GM23338 (cell line): ENCODE measurements at regions not wholly inside any gene's neighbourhood (a gene's known extent, or its start where the extent isn't known, plus 50 kb on each side); places are given as distances from the start of the nearest gene placed in this dataset.

Source experiments
- ATAC-seq: fragments of 200-7000 bp; cut with Tn5 transposase; 3 replicates; pipeline ENCODE4 v1.9.1; 2020
- DNase-seq: peaks from one replicate; pipeline ENCODE4 v3.0.0-alpha.2; 2015; ENCODE audit warnings: low spot score
- H2AFZ ChIP-seq: fragments of 200-600 bp; sonication (generic); 2 replicates; pipeline ENCODE4 v1.8.0; 2016; ENCODE audit warnings: antibody characterized with exemption, mild to moderate bottlenecking, moderate library complexity
- H3F3A ChIP-seq: fragments of 200-600 bp; sonication (generic); replicated peaks from 2 replicates; pipeline ENCODE4 v1.8.0; 2017; ENCODE audit warnings: antibody characterized with exemption, mixed run types, low read depth
- H3K27ac ChIP-seq: fragments of 200-600 bp; sonication (generic); 2 replicates; pipeline ENCODE4 v1.6.1; 2016; ENCODE audit warnings: low read depth
- H3K27me3 ChIP-seq: fragments of 200-600 bp; sonication (generic); 2 replicates; pipeline ENCODE4 v1.8.0; 2016; ENCODE audit warnings: mild to moderate bottlenecking, mixed run types, moderate library complexity; ENCODE audit not compliant: insufficient read depth
- H3K36me3 ChIP-seq: fragments of 200-600 bp; sonication (generic); 2 replicates; pipeline ENCODE4 v1.8.0; 2016; ENCODE audit warnings: mild to moderate bottlenecking; ENCODE audit not compliant: insufficient read depth
- H3K4me1 ChIP-seq: fragments of 200-600 bp; sonication (generic); 2 replicates; pipeline ENCODE4 v1.8.0; 2016; ENCODE audit warnings: mild to moderate bottlenecking, moderate library complexity; ENCODE audit not compliant: insufficient read depth
- H3K4me2 ChIP-seq: fragments of 200-600 bp; sonication (generic); 2 replicates; pipeline ENCODE4 v1.7.1; 2017; ENCODE audit warnings: mixed run types
- H3K4me3 ChIP-seq: fragments of 200-600 bp; sonication (generic); 2 replicates; pipeline ENCODE4 v1.6.1; 2016; ENCODE audit warnings: mixed run types
- H3K79me2 ChIP-seq: fragments of 200-600 bp; sonication (generic); replicated peaks from 2 replicates; pipeline ENCODE4 v1.8.0; 2017; ENCODE audit warnings: mild to moderate bottlenecking; ENCODE audit not compliant: insufficient read depth
- H3K9me2 ChIP-seq: fragments of 200-600 bp; sonication (generic); 2 replicates; pipeline ENCODE4 v1.8.0; 2017; ENCODE audit not compliant: insufficient read depth
- H4K20me1 ChIP-seq: fragments of 200-600 bp; sonication (generic); replicated peaks from 2 replicates; pipeline ENCODE4 v1.8.0; 2017; ENCODE audit warnings: mild to moderate bottlenecking; ENCODE audit not compliant: insufficient read depth
- H3K27ac Mint-ChIP-seq: 2 replicates; pipeline ENCODE4 v1.8.0; 2020; ENCODE audit warnings: inconsistent platforms, mild to moderate bottlenecking, moderate library complexity, mixed read lengths
- H3K27me3 Mint-ChIP-seq: 3 replicates; pipeline ENCODE4 v1.8.0; 2022; ENCODE audit warnings: low read depth, mild to moderate bottlenecking, moderate library complexity, mixed read lengths, inconsistent platforms; ENCODE audit not compliant: insufficient read depth, poor library complexity
- H3K36me3 Mint-ChIP-seq: 3 replicates; pipeline ENCODE4 v1.8.0; 2021; ENCODE audit warnings: low read depth, mild to moderate bottlenecking, inconsistent platforms, moderate library complexity, mixed read lengths
- H3K4me1 Mint-ChIP-seq: 3 replicates; pipeline ENCODE4 v1.8.0; 2020; ENCODE audit warnings: mild to moderate bottlenecking, inconsistent platforms, mixed read lengths
- H3K4me3 Mint-ChIP-seq: 3 replicates; pipeline ENCODE4 v1.8.0; 2021; ENCODE audit warnings: moderate library complexity, mild to moderate bottlenecking, inconsistent platforms, mixed read lengths
- H3K9me3 Mint-ChIP-seq: 3 replicates; pipeline ENCODE4 v1.8.0; 2020; ENCODE audit warnings: moderate library complexity, mild to moderate bottlenecking, inconsistent platforms, mixed read lengths
- CREB1 ChIP-seq: fragments of 250-450 bp; sonication (Bioruptor Pico); IDR thresholded peaks from 2 replicates; pipeline ENCODE4 v1.5.0; 2020; ENCODE audit warnings: low read depth, mild to moderate bottlenecking, moderate library complexity
- CTCF ChIP-seq, 2 experiments: fragments of 200-600 bp in 1 of 2; sonication (generic) in 1 of 2; conservative IDR thresholded peaks; 2 replicates each; pipeline versions ENCODE4 v1.5.1 to v1.6.1; 2016 to 2017; ENCODE audit warnings: antibody characterized with exemption in 2 of 2, low read depth in 2 of 2, mild to moderate bottlenecking in 2 of 2, moderate library complexity in 1 of 2
- ETS1 ChIP-seq: IDR thresholded peaks from 2 replicates; pipeline ENCODE4 v1.6.1; 2016; ENCODE audit warnings: antibody characterized with exemption
- EZH2 ChIP-seq: fragments of 200-600 bp; sonication (generic); IDR thresholded peaks from one replicate; pipeline ENCODE4 v1.8.0; 2017; ENCODE audit warnings: antibody characterized with exemption, mild to moderate bottlenecking, low read depth; ENCODE audit not compliant: unreplicated experiment
- EZH2phosphoT487 ChIP-seq: fragments of 200-600 bp; sonication (generic); IDR thresholded peaks from one replicate; pipeline ENCODE4 v1.8.1; 2018; ENCODE audit warnings: antibody characterized with exemption; ENCODE audit not compliant: unreplicated experiment
- JUNB ChIP-seq: IDR thresholded peaks from one replicate; pipeline ENCODE4 v1.6.1; 2016; ENCODE audit warnings: antibody characterized with exemption; ENCODE audit not compliant: unreplicated experiment
- NANOG ChIP-seq: IDR thresholded peaks from 2 replicates; pipeline ENCODE4 v1.6.1; 2016; ENCODE audit warnings: antibody characterized with exemption, borderline replicate concordance
- POLR2AphosphoS5 ChIP-seq: IDR thresholded peaks from 2 replicates; pipeline ENCODE4 v1.6.1; 2016; ENCODE audit warnings: antibody characterized with exemption, low read depth
- REST ChIP-seq: IDR thresholded peaks from one replicate; pipeline ENCODE4 v1.6.1; 2018; ENCODE audit warnings: antibody characterized with exemption; ENCODE audit not compliant: unreplicated experiment
- STAT1 ChIP-seq: IDR thresholded peaks from one replicate; pipeline ENCODE4 v1.6.1; 2016; ENCODE audit warnings: antibody characterized with exemption; ENCODE audit not compliant: unreplicated experiment
- ZNF114 ChIP-seq: fragments of 250-450 bp; sonication (Bioruptor Pico); IDR thresholded peaks from 2 replicates; pipeline ENCODE4 v1.5.0; 2020; ENCODE audit warnings: mild to moderate bottlenecking, moderate library complexity
- ZNF331 ChIP-seq: fragments of 250-450 bp; sonication (Bioruptor Pico); IDR thresholded peaks from 2 replicates; pipeline ENCODE4 v1.5.0; 2020; ENCODE audit warnings: low read depth, mild to moderate bottlenecking, moderate library complexity
- TF ChIP-seq, protein P1 (sequence below): fragments of 250-450 bp; sonication (Bioruptor Pico); IDR thresholded peaks from 2 replicates; pipeline ENCODE4 v1.5.0; 2020; ENCODE audit warnings: mild to moderate bottlenecking, moderate library complexity

- Mint-ChIP-seq H3K27me3 (peaks cover 8% of the 10 kb centered on the region), H3K4me1 (peaks cover 10% of the 10 kb centered on the region), H3K27ac (no peak overlapping the region), H3K9me3 (peaks cover 7% of the 10 kb centered on the region; the same call in 2 of the 3 replicates), H3K36me3 (no peaks in the 10 kb centered on the region), H3K4me3 (no peak overlapping the region)
- Histone ChIP-seq H3F3A (no peaks in the 10 kb centered on the region), H2AFZ (no peak overlapping the region; the same call in 1 of the 2 replicates), H3K4me2 (no peak overlapping the region), H4K20me1 (no peaks in the 10 kb centered on the region), H3K9me2 (peaks cover 6% of the 10 kb centered on the region; the same call in 1 of the 2 replicates), H3K4me3 (no peak overlapping the region), H3K27ac (no peak overlapping the region), H3K79me2 (no peaks in the 10 kb centered on the region), H3K4me1 (no peaks in the 10 kb centered on the region), H3K27me3 (no peaks in the 10 kb centered on the region), H3K36me3 (no peaks in the 10 kb centered on the region)
- no peak for ATAC-seq
- TF ChIP-seq, protein P1, sequence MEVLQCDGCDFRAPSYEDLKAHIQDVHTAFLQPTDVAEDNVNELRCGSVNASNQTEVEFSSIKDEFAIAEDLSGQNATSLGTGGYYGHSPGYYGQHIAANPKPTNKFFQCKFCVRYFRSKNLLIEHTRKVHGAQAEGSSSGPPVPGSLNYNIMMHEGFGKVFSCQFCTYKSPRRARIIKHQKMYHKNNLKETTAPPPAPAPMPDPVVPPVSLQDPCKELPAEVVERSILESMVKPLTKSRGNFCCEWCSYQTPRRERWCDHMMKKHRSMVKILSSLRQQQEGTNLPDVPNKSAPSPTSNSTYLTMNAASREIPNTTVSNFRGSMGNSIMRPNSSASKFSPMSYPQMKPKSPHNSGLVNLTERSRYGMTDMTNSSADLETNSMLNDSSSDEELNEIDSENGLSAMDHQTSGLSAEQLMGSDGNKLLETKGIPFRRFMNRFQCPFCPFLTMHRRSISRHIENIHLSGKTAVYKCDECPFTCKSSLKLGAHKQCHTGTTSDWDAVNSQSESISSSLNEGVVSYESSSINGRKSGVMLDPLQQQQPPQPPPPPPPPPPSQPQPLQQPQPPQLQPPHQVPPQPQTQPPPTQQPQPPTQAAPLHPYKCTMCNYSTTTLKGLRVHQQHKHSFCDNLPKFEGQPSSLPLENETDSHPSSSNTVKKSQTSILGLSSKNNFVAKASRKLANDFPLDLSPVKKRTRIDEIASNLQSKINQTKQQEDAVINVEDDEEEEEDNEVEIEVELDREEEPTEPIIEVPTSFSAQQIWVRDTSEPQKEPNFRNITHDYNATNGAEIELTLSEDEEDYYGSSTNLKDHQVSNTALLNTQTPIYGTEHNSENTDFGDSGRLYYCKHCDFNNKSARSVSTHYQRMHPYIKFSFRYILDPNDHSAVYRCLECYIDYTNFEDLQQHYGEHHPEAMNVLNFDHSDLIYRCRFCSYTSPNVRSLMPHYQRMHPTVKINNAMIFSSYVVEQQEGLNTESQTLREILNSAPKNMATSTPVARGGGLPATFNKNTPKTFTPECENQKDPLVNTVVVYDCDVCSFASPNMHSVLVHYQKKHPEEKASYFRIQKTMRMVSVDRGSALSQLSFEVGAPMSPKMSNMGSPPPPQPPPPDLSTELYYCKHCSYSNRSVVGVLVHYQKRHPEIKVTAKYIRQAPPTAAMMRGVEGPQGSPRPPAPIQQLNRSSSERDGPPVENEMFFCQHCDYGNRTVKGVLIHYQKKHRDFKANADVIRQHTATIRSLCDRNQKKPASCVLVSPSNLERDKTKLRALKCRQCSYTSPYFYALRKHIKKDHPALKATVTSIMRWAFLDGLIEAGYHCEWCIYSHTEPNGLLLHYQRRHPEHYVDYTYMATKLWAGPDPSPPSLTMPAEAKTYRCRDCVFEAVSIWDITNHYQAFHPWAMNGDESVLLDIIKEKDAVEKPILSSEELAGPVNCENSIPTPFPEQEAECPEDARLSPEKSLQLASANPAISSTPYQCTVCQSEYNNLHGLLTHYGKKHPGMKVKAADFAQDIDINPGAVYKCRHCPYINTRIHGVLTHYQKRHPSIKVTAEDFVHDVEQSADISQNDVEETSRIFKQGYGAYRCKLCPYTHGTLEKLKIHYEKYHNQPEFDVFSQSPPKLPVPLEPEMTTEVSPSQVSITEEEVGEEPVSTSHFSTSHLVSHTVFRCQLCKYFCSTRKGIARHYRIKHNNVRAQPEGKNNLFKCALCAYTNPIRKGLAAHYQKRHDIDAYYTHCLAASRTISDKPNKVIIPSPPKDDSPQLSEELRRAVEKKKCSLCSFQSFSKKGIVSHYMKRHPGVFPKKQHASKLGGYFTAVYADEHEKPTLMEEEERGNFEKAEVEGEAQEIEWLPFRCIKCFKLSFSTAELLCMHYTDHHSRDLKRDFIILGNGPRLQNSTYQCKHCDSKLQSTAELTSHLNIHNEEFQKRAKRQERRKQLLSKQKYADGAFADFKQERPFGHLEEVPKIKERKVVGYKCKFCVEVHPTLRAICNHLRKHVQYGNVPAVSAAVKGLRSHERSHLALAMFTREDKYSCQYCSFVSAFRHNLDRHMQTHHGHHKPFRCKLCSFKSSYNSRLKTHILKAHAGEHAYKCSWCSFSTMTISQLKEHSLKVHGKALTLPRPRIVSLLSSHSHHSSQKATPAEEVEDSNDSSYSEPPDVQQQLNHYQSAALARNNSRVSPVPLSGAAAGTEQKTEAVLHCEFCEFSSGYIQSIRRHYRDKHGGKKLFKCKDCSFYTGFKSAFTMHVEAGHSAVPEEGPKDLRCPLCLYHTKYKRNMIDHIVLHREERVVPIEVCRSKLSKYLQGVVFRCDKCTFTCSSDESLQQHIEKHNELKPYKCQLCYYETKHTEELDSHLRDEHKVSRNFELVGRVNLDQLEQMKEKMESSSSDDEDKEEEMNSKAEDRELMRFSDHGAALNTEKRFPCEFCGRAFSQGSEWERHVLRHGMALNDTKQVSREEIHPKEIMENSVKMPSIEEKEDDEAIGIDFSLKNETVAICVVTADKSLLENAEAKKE (CRISPR knock-in tag) = no peak
- TF ChIP-seq CTCF (conservative IDR thresholded peaks at IDR 0.05; ENCODE audit: low read depth in 2 of 2) (no peak), JUNB (no peak), POLR2AphosphoS5 (no peak), NANOG (no peak), EZH2phosphoT487 (no peak), EZH2 (no peak), CREB1 (CRISPR knock-in tag) (no peak), REST (no peak), ZNF114 (CRISPR knock-in tag) (no peak), ZNF331 (no peak), STAT1 (no peak), ETS1 (no peak)
- DNase-seq = no peak
Observed at GRCh38 chr6:44524476-44525227, 137.1 kb downstream of the CDC5L start.
